Activated T-cell treated with anti-CD3 and anti-CD28 coated beads for 48 hours (primary cell): ENCODE measurements at regions not wholly inside any gene's neighbourhood (a gene's known extent, or its start where the extent isn't known, plus 50 kb on each side); places are given as distances from the start of the nearest gene placed in this dataset.

ENCODE experiments used
- DNase-seq: peaks from one replicate; pipeline ENCODE4 v3.0.0-alpha.2; 2020; ENCODE audit warnings: low read depth

DNA sequence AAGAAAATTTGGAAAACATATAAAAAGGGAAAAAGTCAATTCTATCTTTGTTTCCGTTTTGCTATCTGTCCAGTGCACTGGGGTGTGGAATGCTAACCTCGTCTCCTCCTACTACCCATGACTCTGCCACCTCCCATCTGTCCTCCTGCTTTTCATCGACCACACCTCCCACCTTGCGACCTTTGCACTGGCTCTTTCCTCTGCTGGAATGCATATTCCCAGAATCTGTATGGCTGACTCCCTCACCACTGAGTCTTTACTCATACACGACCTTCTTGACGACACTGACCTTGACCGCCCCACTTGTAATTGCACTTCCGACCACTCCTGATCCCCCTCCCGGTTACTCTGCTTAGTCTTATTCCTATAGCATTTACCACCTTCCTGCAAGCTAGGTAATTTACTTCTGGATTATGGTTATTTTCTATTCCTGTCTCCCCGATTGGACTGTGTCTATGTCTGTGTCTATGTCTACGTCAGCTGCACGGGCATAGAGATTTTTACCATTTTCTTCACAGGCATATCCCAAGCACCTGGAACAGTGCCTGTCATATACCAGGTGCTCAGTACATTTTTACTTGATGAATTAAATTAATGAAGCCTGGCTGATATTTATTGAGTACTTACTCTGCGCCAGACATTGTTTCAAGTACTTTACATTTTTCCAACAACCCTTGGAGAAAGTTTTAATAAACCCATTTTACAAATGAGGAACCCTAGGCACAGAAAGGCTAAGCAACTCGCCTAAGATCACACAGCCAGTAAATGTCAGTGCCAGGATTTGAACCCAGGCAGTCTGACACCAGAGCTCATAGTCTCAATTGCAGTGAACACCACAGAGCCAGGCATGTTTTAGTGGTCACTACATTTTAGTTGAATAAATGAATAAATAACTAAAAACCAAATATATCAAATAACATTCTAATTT lies 54.0 kb upstream of the SLC22A11 start:
- DNase-seq: no peak

DNA sequence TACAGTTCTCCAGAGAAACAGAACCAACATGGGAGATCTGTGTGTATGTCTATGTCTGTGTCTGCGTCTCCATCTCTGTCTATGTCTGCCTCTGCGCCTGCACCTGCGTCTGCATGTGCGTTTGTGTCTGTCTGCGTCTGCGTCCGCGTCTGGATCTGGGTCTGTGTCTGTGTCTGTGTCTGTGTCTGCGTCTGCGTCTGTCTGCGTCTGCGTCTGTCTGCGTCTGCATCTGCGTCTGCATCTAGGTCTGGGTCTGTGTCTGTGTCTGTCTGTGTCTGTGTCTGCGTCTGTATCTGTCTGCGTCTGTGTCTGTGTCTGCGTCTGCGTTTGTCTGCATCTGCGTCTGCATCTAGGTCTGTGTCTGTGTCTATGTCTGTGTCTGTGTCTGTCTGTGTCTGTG lies 53.1 kb upstream of the SLC22A11 start:
- DNase-seq: no peak

DNA sequence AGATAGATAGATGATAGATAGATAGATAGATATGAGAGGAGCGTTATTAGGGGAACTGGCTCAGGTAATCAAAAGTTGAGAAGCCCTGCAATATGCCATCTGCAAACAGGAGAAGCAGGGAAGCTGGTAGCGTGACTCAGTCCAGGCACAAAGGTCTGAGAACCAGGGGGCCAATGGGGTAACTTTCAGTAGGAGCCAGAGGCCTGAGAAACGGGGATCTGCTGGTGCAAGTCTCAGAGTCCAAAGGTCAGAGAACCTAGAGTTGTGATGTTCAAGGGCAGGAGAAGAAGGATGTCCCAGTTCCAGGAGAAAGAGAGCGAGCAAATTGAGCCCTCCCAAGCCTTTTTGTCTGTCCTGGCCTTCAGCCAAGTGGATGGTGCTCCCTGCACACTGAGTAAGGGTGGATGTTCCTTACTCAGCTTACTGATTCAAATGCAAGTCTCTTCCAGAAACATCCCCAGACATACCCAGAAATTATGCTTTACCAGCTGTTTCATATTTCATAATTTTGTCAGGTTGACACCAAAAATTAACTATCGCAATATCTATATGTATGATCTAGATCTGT lies 52.5 kb upstream of the SLC22A11 start:
- no peak for DNase-seq

DNA sequence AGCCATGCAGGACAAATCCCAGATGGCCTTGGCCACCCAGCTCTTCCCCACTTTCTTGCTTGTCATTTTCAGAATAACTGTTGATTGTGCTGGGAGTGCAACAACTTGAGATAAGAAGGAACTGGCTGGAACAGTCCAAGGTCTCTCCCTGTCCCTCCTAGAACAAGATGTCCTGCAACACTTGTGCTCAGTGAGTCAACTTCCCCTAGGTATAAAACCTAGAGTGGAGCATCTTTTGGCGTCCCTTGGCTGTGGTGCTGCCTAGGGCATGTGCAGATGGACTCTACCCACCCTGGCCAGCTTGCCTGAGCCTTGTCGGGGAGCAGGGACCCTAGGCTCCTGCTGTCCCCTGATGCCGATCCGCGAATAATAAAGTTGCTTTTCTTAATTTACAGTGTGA lies 50.7 kb upstream of the SLC22A11 start:
- no peak for DNase-seq
